ENCODE measurements at regions not wholly inside any gene's neighbourhood (a gene's known extent, or its start where the extent isn't known, plus 50 kb on each side); places are given as distances from the start of the nearest gene placed in this dataset.

DNA sequence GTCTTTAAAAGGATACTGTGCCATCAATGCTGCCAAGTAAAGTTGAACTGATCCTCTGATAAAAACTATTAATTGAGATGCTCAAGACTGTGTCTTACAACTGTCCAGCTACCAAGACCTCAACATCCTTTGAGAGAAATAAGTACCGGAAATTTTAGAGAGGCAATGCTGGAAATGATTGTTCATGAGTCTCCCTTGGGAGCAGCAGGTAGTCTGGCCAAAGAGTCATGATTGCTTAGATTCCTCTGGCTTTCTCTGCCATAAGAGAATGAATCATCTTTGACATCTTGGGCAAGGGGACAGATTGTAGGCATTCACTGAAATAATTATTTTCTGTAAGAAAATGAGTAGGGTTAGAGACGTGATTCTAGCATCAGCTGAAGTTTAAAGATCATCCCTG, 466.6 kb upstream of the DAB2 start:
- no peak for DNase-seq (ENCODE audit: low read depth)

DNA sequence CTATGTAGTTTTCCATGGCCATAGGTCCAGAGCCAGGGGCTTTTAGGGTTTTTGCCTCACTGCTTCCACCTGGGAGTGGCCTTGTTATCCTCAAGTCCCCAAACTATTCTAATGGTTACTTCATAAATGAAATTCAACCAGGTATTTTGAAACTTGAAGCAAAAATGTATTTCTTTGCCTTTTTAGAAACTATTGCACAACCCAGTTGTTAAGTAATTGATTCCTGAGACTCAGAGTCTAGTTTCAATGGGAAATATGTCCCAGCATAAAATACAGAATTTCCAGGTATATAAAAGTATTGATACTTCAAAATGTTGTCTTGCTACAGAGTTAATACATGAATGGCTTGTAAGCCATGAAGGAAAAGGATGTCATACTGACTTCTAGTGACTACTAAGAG, 456.2 kb upstream of the DAB2 start:
- DNase-seq (ENCODE audit: low read depth), result no peak

- no peak for DNase-seq (ENCODE audit: low read depth)
Measured at GRCh38 chr5:39877479-39877878, 452.7 kb upstream of the DAB2 start.

DNA sequence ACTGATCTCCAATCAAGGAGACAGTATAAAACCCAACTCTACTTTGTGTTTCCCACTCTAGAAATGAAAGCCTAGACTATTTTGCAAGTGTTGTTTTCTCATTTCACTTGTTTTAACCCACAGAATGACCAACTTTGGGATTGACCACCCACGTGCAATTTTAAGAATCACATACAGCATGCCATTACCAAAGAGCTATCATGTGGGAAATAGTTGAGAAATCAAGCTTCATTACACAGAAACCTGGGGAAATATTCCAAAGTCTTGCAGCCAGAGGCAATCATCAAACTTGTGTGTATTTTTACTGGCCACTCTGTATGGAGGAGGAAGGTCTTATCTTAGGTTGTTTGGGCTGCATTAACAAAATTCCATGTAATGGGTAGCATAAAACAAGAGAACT, 451.4 kb upstream of the DAB2 start:
- DNase-seq (ENCODE audit: low read depth), result no peak

DNA sequence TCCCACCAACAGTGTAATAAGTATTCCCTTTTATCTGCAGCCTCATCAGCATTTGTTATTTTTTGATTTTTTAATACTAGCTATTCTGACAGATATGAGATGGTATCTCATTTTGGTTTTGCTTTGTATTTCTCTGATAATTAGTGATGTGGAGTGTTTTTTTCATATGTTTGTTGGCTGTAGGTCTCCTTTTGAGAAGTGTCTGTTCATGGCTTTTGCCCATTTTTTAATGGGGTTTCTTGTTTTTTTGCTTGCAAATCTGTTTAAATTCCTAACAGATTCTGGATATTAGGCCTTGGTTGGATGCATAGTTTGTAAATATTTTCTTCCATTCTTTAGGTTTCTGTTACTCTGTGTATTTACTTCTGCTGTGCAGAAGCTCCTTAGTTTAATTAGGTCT, 445.4 kb upstream of the DAB2 start:
- no peak for DNase-seq (ENCODE audit: low read depth)

- no peak for DNase-seq (ENCODE audit: low read depth)
Measured at GRCh38 chr5:39869396-39869795, 444.6 kb upstream of the DAB2 start.

DNA sequence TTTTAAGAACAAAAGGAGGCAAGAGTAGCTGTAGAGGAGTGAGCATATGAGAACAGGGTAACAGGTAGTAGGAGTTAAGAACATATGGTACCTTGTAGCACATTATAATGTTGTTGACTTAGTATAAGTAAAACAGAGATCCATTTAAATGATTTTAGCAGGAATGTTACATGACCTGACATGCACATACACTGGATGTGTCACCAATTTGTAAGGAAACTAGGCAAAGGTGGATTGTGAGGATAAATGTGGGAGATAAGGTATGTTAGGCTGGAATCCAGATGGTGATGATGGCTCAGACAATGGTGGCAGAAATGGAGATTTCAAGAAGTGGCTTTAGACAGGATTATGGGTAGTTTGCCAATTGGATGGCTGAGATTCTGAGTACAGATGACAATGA, 443.1 kb upstream of the DAB2 start:
- DNase-seq (ENCODE audit: low read depth), result no peak

GRCh38 chr5:39863926-39864552, 439.3 kb upstream of the DAB2 start:
- no peak for DNase-seq (ENCODE audit: low read depth)

GRCh38 chr5:39857041-39857440, 432.3 kb upstream of the DAB2 start:
- no peak for DNase-seq (ENCODE audit: low read depth)

GRCh38 chr5:39854771-39855410, 430.1 kb upstream of the DAB2 start:
- no peak for DNase-seq (ENCODE audit: low read depth)

GRCh38 chr5:39850291-39850690, 425.5 kb upstream of the DAB2 start:
- no peak for DNase-seq (ENCODE audit: low read depth)

GRCh38 chr5:39846144-39846543, 421.4 kb upstream of the DAB2 start:
- DNase-seq (ENCODE audit: low read depth), result no peak

GRCh38 chr5:39843767-39844166, 419.0 kb upstream of the DAB2 start:
- no peak for DNase-seq (ENCODE audit: low read depth)

DNA sequence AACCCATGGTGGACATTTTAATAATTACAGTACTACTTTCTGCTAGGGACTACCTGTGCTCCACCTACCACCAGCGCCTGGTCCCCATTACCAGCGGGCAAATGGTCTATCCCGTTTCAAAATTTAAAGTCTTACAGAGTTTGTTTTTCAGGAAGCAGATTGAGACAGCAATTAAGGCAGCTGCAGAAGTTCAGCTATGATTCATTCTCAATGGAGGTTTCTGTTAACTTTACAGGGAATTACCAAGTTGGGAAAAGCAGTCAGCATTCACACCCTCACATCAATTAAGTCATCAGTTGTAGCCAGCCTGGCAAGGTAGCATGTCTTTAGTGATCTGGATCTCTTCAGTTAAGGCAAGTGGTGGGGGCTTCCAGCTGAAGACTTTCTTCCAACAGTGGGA, 410.6 kb upstream of the DAB2 start:
- DNase-seq (ENCODE audit: low read depth), result no peak

DNA sequence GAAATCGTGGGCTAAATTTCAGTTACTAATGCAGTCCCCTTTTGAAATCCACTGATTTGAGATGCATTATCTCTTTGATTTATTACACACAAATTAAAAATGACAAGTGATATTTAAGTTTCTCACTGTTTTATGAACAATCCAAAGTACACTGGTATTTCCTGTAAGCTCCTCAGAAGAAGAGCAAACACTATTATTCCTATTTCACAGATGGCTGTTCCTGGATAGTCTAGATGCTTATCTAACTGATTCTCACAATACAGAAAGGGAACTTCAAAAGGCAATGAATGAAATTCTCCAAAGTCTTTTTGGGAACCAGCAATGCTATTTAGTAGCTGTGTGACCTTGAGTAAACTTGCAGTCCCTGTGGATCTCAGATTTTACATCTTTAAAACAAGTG, 404.7 kb upstream of the DAB2 start:
- no peak for DNase-seq (ENCODE audit: low read depth)

GRCh38 chr5:39826051-39826450, 401.3 kb upstream of the DAB2 start:
- no peak for DNase-seq (ENCODE audit: low read depth)

DNA sequence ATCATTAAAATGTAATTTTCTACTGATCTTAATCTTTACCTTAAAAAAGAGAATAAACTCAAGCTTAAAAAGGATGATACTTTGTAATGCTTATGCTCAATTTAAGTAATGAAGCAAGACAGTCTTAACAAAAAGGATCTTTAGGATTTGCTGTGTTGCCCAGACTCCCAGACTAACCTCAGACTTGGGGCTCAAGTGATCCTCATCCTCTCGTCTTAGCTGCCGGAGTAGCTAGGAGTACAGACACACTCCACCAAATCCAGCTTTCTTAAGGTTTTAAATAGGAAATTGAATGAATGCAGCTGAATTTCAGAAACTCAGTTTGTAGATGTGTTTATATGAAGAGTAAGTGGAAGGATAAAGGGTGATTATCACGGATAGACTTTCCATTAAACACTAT, 400.5 kb upstream of the DAB2 start:
- no peak for DNase-seq (ENCODE audit: low read depth)

DNA sequence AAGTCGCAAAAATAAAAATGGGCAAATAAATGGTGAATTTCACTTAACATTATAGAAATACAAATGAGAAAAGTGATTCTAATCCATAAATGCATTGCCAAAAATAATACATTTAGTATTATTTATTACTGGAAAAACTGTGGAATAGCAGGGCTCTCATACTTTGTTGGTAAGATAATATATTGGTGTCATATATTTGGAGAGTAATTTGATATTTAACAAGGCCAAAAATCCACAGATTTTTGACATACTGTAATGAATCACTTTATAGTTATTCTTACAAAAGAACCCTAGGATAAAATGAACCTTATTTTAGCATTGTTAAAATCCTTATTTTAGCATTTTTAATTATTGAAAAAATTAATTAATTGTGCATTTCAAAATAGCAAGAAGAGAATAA, 397.2 kb upstream of the DAB2 start:
- no peak for DNase-seq (ENCODE audit: low read depth)

GRCh38 chr5:39816866-39817265, 392.1 kb upstream of the DAB2 start:
- DNase-seq (ENCODE audit: low read depth), result no peak

DNA sequence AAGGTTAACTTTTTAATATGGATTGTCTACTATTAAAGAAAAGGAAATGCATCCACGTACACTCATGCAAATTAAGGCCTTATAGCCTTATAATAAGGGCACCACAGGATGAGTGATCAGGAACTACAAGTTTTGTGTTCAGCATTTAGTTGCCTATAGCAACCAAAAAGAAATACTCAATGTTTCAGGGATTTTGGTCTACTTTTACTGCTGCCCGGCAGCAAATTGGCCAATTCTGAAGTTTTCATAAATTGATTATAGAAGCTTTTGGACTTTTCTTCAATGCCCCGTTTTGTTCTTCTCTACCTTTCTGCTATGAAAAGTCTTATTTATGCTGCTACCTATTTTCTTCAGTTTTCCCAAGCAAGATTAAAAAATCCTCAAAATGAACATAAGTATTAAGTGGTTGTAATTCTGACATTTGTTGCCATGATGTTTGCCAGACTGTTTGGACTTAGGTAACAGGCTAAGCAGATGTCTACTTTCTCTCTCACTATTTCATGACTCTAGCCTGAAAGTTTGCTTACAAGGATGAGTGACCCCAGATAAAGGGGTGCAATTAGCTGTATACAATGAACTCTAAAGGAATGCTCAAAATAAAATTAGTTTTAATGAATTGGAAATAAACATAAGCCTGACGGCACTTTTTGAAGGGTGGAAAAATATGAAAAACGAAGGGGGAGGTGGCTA, 391.5 kb upstream of the DAB2 start:
- DNase-seq (ENCODE audit: low read depth), result no peak

DNA sequence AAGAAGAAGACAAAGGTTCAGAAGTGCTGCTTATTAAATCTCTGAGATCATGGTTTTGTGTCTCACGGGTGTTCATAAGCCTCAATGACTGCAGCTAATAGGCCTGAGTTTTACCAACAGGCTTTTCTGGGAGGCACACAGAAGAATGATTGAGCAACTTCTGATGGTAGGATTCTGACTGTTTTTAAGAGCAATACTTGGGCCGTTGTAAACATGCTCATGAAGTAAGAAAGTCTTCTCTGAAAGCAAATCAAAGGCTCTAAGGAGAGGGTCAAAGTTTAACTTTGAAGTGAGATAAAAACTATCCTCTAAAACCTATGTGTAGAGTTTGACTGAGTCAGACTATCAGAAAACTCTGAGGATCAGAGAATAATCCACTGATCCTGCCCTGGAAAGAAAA, 390.9 kb upstream of the DAB2 start:
- no peak for DNase-seq (ENCODE audit: low read depth)

GRCh38 chr5:39811381-39811780, 386.6 kb upstream of the DAB2 start:
- no peak for DNase-seq (ENCODE audit: low read depth)

GRCh38 chr5:39808656-39809055, 383.9 kb upstream of the DAB2 start:
- no peak for DNase-seq (ENCODE audit: low read depth)

DNA sequence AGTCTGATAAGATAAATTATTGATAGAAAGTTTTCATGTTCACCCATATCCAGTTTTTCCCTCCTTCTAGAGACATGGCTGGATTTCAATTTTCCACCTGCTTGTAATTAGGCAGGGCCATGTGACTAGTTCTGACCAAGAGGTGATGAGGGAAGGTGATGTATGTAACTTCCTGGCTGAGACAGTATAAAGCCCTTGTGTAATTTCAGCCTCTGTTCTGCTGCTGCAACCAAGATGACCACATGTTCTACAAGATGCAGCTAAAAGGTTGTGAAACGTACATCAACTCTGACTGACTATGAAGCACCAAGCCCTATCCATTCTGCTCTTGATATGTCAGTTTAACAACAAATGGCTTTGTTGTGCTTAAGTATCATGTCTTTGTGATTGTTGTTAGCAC, 376.5 kb upstream of the DAB2 start:
- DNase-seq (ENCODE audit: low read depth), result no peak

Measured in stimulated activated CD8-positive, alpha-beta memory T cell treated with anti-CD3 and anti-CD28 coated beads, Interleukin-15, amount 100 ng/mL, for 1 hour (primary cell).